ENCODE measurements at regions not wholly inside any gene's neighbourhood (a gene's known extent, or its start where the extent isn't known, plus 50 kb on each side); places are given as distances from the start of the nearest gene placed in this dataset.
A peak's percentile ranks its signal among the peaks of the same experiment; 100 is the strongest.
"Not testable (repeated sequence)": the region's sequence is repeated elsewhere in the genome, so short reads cannot be mapped to it uniquely, and the experiment has no call there.

DNA sequence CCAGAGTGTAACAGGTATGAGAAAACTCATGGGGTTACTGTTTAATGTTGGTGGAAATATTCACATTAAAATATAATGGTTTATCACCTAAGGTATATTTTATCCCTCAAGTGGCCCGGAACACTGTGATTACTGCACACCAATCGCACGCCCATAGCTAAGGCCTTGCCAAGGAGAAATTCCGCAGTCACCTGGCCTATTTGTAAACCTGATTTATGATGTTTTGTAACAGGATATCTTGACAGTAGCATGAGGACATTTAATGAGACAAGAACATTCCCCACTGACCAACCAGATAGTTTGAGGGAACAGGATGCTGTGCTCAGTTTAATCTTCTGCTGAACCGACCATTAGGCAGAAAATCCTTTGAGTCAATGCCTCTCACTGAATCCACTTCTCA is 61.7 kb upstream of the ROPN1B start:
- H3K9me3 Mint-ChIP-seq; DNase-seq; H3K27ac ChIP-seq (ENCODE audit: low read length); H3K4me1 ChIP-seq (ENCODE audit: control insufficient read depth, insufficient read depth, low read length); H3K36me3 ChIP-seq (ENCODE audit: control insufficient read depth, insufficient read depth, low read length); H3K27me3 ChIP-seq (ENCODE audit: control insufficient read depth, insufficient read depth, low read length); H3K4me3 ChIP-seq (ENCODE audit: low read length); H3K27ac Mint-ChIP-seq; intact Hi-C loops (cut with micrococcal nuclease); H3K9me3 ChIP-seq (ENCODE audit: control insufficient read depth, insufficient read depth, low read length); ATAC-seq; H3K36me3 Mint-ChIP-seq; H3K4me1 Mint-ChIP-seq; H3K27me3 Mint-ChIP-seq (ENCODE audit: low read depth in 2 of 2); H3K4me3 Mint-ChIP-seq: not testable (repeated sequence)
- WGBS (ENCODE audit: insufficient coverage), result 95% methylated on average over 4 of the region's 5 CpGs

DNA sequence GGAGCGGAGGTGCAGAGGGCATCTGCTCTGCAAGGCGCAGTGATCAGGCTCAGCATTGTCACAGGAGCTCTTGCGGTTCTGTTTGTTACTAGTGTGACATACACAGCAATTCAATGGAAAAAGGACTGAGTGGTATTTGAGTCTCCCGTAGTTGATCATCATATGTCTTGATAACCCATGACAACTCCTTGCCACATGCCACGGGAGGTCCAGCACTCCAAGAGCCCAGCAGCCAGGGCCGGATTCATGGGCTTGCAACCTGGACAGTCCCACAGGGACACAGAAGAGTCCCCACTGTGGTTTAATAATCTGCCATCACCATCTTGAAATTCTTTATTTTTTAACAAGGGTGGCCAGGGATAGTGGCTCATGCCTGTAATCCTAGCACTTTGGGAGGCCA is 58.1 kb upstream of the ROPN1B start:
- H3K9me3 Mint-ChIP-seq; H3K36me3 ChIP-seq (ENCODE audit: control insufficient read depth, insufficient read depth, low read length); H3K4me1 Mint-ChIP-seq; H3K4me1 ChIP-seq (ENCODE audit: control insufficient read depth, insufficient read depth, low read length); H3K4me3 ChIP-seq (ENCODE audit: low read length); H3K27ac ChIP-seq (ENCODE audit: low read length); ATAC-seq; H3K27me3 Mint-ChIP-seq (ENCODE audit: low read depth in 2 of 2); intact Hi-C loops (cut with micrococcal nuclease); H3K4me3 Mint-ChIP-seq; DNase-seq; H3K27ac Mint-ChIP-seq; H3K9me3 ChIP-seq (ENCODE audit: control insufficient read depth, insufficient read depth, low read length); H3K27me3 ChIP-seq (ENCODE audit: control insufficient read depth, insufficient read depth, low read length); H3K36me3 Mint-ChIP-seq: not testable (repeated sequence)
- WGBS (ENCODE audit: insufficient coverage), result 98% methylated on average over 6 of the region's 6 CpGs

DNA sequence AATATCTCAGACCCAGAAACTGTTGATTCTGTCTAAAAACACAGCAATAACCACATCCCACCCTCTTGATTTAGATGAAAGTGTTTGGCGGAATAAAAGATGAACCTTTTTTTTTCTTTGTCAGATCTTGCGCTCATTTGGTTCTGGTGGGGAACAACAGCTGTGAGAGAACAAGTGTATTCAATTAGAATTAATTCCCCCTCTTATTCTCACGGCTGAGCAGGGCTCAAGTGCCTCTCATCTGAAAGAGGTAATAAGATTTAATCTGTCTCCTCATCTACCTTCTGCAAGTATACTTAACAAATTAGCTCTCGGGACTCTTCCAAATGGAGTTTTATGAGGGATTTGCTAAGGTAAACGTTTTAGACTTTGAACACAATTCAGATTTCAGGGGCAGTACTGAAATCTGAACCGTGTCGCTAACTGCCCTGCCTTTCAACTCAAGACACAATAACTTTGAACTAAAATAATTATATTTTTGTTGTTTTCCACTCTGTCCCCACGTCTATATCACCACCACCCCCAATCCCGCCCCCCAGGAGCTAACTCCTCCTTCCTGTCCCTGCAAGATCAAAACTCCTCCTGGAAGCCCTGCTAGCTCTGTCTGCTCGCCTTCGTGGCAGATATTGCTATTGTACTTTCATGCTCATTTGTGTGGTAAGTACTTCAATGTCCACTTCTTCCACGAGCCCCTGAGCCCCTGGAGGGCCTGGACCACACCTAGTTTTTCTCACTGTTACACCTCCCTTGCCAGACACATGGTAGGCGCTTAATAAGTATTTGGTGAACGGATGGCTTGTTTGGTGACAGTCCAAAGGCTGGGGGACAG is 54.2 kb upstream of the ROPN1B start:
- H3K36me3 Mint-ChIP-seq; H3K9me3 ChIP-seq (ENCODE audit: control insufficient read depth, insufficient read depth, low read length); ATAC-seq; H3K4me1 Mint-ChIP-seq; H3K9me3 Mint-ChIP-seq; H3K27me3 Mint-ChIP-seq (ENCODE audit: low read depth in 2 of 2); H3K36me3 ChIP-seq (ENCODE audit: control insufficient read depth, insufficient read depth, low read length); H3K27me3 ChIP-seq (ENCODE audit: control insufficient read depth, insufficient read depth, low read length): not testable (repeated sequence)
- peak in 1 of 2 donors; percentile 30 for DNase-seq
- intact Hi-C loops (cut with micrococcal nuclease), result loop anchor here (5.0 kb wide), 1 partner anchor 562 kb away; the partner anchor contains the start of gene ZXDC
- H3K4me1 ChIP-seq (ENCODE audit: control insufficient read depth, insufficient read depth, low read length), result peaks cover 12% of the 10 kb centered on the region
- Mint-ChIP-seq H3K4me3 (peak overlapping the region; percentile 89), H3K27ac (peak overlapping the region; percentile 88 to 93)
- peak overlapping the region; percentile 69 for H3K4me3 ChIP-seq (ENCODE audit: low read length)
- WGBS (ENCODE audit: insufficient coverage), result 18% methylated on average over 8 of the region's 14 CpGs
- H3K27ac ChIP-seq (ENCODE audit: low read length), result peak overlapping the region; percentile 81

DNA sequence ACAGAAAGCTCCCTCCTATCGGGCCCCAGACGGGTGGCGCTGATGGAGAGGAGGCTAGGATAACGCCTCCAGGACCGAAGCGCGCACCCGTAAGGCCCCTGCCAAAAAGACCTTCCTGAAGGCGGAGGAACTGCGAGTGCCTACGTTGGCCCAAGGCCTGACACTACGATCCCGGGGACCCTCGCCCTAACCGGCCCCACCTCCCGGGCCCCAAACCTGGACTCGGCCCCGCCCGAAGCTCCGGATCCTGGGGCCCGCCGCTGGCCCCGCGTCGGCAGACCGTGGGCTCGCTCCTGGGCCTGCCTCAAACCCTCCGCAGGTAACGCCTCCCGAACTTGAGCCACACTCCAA is 53.6 kb upstream of the ROPN1B start:
- H3K36me3 Mint-ChIP-seq; H3K9me3 ChIP-seq (ENCODE audit: control insufficient read depth, insufficient read depth, low read length); H3K27me3 ChIP-seq (ENCODE audit: control insufficient read depth, insufficient read depth, low read length); H3K27me3 Mint-ChIP-seq (ENCODE audit: low read depth in 2 of 2); ATAC-seq; H3K9me3 Mint-ChIP-seq; H3K4me1 Mint-ChIP-seq; H3K36me3 ChIP-seq (ENCODE audit: control insufficient read depth, insufficient read depth, low read length): not testable (repeated sequence)
- H3K27ac Mint-ChIP-seq, result peak overlapping the region; percentile 88 to 93
- peak in 1 of 2 donors; percentile 49 for DNase-seq
- peaks cover 12% of the 10 kb centered on the region for H3K4me1 ChIP-seq (ENCODE audit: control insufficient read depth, insufficient read depth, low read length)
- H3K4me3 ChIP-seq (ENCODE audit: low read length), result peak overlapping the region; percentile 69
- WGBS (ENCODE audit: insufficient coverage), result under 1% methylated on average over 30 of the region's 30 CpGs
- intact Hi-C loops (cut with micrococcal nuclease), result loop anchor here (5.0 kb wide), 1 partner anchor 562 kb away; the partner anchor contains the start of gene ZXDC
- H3K27ac ChIP-seq (ENCODE audit: low read length), result peak overlapping the region; percentile 81
- H3K4me3 Mint-ChIP-seq, result peak overlapping the region; percentile 89

DNA sequence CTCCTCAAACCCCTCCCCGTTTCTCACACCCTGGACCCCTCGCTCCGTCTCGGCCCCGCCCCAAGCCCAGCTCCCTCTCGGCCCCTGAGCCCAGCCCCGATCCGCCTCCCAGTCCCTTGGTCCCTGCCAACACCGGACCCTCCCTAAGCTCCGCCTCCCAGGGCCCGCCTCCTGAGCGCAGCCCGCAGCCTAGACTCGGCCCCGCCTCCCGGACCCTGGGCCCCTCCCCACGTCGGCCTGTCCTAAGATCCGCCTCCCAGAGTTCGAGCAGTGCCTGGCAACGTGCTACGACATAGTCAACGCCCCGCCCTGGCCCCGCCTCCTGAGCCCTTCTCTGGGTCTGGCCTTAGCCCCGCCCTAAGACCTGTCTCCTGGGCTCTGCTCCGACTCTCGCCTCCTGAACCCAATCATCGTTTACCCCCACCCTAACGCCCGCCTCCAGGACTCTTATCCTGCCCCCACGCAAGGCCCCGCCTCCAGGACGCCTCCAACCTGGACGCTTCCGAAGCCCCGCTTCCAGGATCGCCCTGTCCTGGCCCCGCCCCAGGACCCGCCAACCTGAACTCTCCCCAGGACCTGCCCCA is 53.1 kb upstream of the ROPN1B start:
- not testable (repeated sequence) for H3K9me3 Mint-ChIP-seq; H3K27me3 Mint-ChIP-seq (ENCODE audit: low read depth in 2 of 2); H3K36me3 ChIP-seq (ENCODE audit: control insufficient read depth, insufficient read depth, low read length); H3K4me1 Mint-ChIP-seq; H3K9me3 ChIP-seq (ENCODE audit: control insufficient read depth, insufficient read depth, low read length); H3K27me3 ChIP-seq (ENCODE audit: control insufficient read depth, insufficient read depth, low read length); H3K36me3 Mint-ChIP-seq
- ATAC-seq (peak; percentile 76 to 92 (median 79)), DNase-seq (peak; percentile 97 to 98)
- intact Hi-C loops (cut with micrococcal nuclease), result loop anchor here (2.0 to 5.0 kb wide), 2 partner anchors 169 to 561 kb away; partner anchors contain the start of genes SLC41A3 and ZXDC
- H3K4me3 ChIP-seq (ENCODE audit: low read length), result peak overlapping the region; percentile 69
- H3K27ac ChIP-seq (ENCODE audit: low read length), result peak overlapping the region; percentile 81
- H3K4me1 ChIP-seq (ENCODE audit: control insufficient read depth, insufficient read depth, low read length), result peaks cover 12% of the 10 kb centered on the region
- Mint-ChIP-seq H3K27ac (peak overlapping the region; percentile 88 to 93), H3K4me3 (peak overlapping the region; percentile 89)
- WGBS (ENCODE audit: insufficient coverage), result under 1% methylated on average over 40 of the region's 40 CpGs

Measured in natural killer cell (primary cell).